Right lobe of liver (tissue), 4 donors: ENCODE measurements at regions not wholly inside any gene's neighbourhood (a gene's known extent, or its start where the extent isn't known, plus 50 kb on each side); places are given as distances from the start of the nearest gene placed in this dataset.

ENCODE experiments used
- CTCF ChIP-seq, 4 donors: fragments of 200-600 bp in 3 of 4; fragments of 450-650 bp in 1 of 4; IDR thresholded peaks; one replicate each; pipeline versions ENCODE4 v1.5.1 to v1.8.0; 2016 to 2022; ENCODE audit warnings: antibody characterized with exemption in 4 of 4, mild to moderate bottlenecking in 2 of 4
- POLR2A ChIP-seq: fragments of 450-650 bp; IDR thresholded peaks from one replicate; pipeline ENCODE4 v1.6.1; 2017; ENCODE audit warnings: antibody characterized with exemption, mild to moderate bottlenecking
- donor health status: DM: no; HTN: no; CAD: no.
- donor health status: DM: no; HTN: no; CAD: no.
- donor health status: DM: no; HTN: yes; CAD: no.

- TF ChIP-seq CTCF (IDR thresholded peaks at IDR 0.05) (no peak), POLR2A (no peak)
Observed at GRCh38 chr6:22078802-22079545, 217.9 kb downstream of the PRL start.
